Neural crest cell (in vitro differentiated cells): ENCODE measurements at regions not wholly inside any gene's neighbourhood (a gene's known extent, or its start where the extent isn't known, plus 50 kb on each side); places are given as distances from the start of the nearest gene placed in this dataset.

Experiments
- DNase-seq: peaks from one replicate; pipeline ENCODE4 v3.0.0; 2021; ENCODE audit warnings: low read depth, mixed read lengths, low spot score
- H3K27ac Mint-ChIP-seq: one replicate; pipeline ENCODE4 v1.8.0; 2021; ENCODE audit warnings: mild to moderate bottlenecking, mixed read lengths; ENCODE audit not compliant: unreplicated experiment
- H3K27me3 Mint-ChIP-seq: 2 replicates; pipeline ENCODE4 v1.8.0; 2021; ENCODE audit warnings: low read depth, mild to moderate bottlenecking, mixed read lengths
- H3K36me3 Mint-ChIP-seq: 2 replicates; pipeline ENCODE4 v1.8.0; 2021; ENCODE audit warnings: low read depth, mild to moderate bottlenecking, mixed read lengths
- H3K4me1 Mint-ChIP-seq: 2 replicates; pipeline ENCODE4 v1.8.0; 2021; ENCODE audit warnings: mixed read lengths
- H3K4me3 Mint-ChIP-seq: one replicate; pipeline ENCODE4 v1.8.0; 2021; ENCODE audit warnings: mild to moderate bottlenecking, mixed read lengths
- H3K9me3 Mint-ChIP-seq: 2 replicates; pipeline ENCODE4 v1.8.0; 2021; ENCODE audit warnings: mixed read lengths
- CTCF ChIP-seq: fragments of 200-600 bp; sonication (generic); conservative IDR thresholded peaks from 2 replicates; pipeline ENCODE4 v1.5.0; 2021; ENCODE audit warnings: antibody characterized with exemption, mild to moderate bottlenecking

DNA sequence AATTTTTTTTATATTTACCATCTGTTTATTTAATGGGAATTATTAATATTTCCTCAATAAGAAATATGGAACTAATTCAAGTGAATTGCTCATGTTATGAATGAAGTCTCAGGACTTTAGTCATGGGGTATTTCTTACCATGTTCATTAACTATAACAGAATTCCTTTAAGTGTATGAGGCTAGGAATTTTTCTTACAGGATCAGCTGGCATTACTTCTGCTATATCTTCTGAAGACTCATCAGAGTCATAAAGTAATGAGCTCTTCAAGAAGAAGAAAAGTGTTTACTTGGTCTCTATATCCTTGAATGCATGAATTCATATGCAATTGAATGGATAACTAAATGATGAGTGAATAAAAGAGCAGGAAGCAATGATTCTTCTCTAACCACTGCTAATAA lies 486.8 kb upstream of the THBS1 start:
- Mint-ChIP-seq H3K4me1 (peaks cover 33% of the 10 kb centered on the region), H3K36me3 (no peaks in the 10 kb centered on the region), H3K4me3 (no peak overlapping the region), H3K27me3 (no peaks in the 10 kb centered on the region), H3K9me3 (peaks cover 2% of the 10 kb centered on the region), H3K27ac (no peak overlapping the region)
- no peak for DNase-seq
- no peak for TF ChIP-seq CTCF

DNA sequence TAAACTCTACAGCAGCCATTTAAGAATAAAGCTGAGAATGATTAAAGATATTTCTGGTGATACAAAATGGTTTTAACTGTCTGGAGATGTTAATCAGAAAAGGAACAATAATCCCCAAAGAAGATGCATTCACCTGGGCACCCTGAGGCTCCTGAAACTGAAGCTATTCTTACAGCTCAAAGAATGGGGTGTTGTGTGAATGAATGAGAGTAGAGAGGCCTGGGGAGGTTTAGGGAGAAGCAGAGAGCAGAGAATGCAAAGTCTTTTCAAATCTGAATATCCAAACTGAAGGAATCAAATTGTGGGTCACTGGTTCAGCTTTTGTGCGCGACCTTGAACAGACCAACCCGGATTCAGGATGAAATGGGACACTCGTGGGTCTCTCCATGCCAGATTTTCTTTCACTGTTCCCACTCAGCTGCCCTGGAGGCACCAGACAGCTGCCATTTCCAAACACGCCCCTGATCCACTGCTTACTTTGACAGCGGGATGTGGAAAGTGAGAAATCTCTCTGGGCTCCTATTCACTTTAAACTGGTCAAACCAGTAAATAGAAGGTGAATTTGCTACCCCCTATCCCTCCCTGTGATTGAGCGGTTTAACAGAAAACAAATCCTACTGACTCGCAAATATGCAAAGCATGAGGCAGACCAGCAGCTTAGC lies 485.5 kb upstream of the THBS1 start:
- peak; percentile 3 for DNase-seq

DNA sequence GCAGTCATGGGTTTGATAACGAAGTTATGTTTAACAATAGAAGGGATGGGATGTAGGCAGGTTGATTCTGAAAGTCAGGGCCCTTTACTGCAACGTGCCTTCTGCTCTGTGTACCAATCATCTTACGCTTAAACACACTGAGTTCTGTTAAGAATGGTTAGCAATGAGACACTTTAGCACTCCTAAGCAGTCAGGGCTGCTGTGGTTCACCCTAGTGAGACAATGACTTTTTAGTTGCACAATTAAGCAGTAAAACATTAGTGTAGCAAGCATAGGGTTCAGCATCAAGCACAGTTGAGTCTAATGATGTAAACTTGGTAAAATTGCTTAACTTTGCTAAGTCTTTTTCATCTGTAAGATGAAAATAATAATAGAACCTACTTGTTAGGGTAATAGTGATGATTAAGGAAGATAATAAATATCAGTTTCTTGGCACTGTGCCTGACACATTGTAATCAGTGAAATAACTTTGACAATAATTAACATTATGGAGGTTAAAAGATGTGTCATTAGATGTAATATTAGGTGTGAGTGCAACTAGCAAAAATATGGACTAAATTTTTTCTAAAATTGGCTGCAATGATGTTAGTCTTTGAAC lies 484.2 kb upstream of the THBS1 start:
- H3K36me3 Mint-ChIP-seq, result no peaks in the 10 kb centered on the region
- H3K27me3 Mint-ChIP-seq, result no peaks in the 10 kb centered on the region
- H3K9me3 Mint-ChIP-seq, result peaks cover 3% of the 10 kb centered on the region
- peaks cover 39% of the 10 kb centered on the region for H3K4me1 Mint-ChIP-seq
- TF ChIP-seq CTCF, result no peak
- no peak for DNase-seq
- no peak overlapping the region for H3K27ac Mint-ChIP-seq
- H3K4me3 Mint-ChIP-seq, result no peak overlapping the region

More for the DNA sequence above, 485.5 kb upstream of the THBS1 start:
- peaks cover 39% of the 10 kb centered on the region for H3K4me1 Mint-ChIP-seq
- no peak for TF ChIP-seq CTCF
- no peaks in the 10 kb centered on the region for H3K36me3 Mint-ChIP-seq
- peak overlapping the region; percentile 10 for H3K4me3 Mint-ChIP-seq
- peak overlapping the region; percentile 90 for H3K27ac Mint-ChIP-seq
- no peaks in the 10 kb centered on the region for H3K27me3 Mint-ChIP-seq
- peaks cover 3% of the 10 kb centered on the region for H3K9me3 Mint-ChIP-seq

GRCh38 chr15:39099524-39099923 lies 481.4 kb upstream of the THBS1 start:
- Mint-ChIP-seq H3K4me1 (peaks cover 32% of the 10 kb centered on the region), H3K36me3 (no peaks in the 10 kb centered on the region), H3K27ac (no peak overlapping the region), H3K27me3 (no peaks in the 10 kb centered on the region), H3K4me3 (no peak overlapping the region), H3K9me3 (peaks cover 15% of the 10 kb centered on the region)
- TF ChIP-seq CTCF, result no peak
- no peak for DNase-seq

DNA sequence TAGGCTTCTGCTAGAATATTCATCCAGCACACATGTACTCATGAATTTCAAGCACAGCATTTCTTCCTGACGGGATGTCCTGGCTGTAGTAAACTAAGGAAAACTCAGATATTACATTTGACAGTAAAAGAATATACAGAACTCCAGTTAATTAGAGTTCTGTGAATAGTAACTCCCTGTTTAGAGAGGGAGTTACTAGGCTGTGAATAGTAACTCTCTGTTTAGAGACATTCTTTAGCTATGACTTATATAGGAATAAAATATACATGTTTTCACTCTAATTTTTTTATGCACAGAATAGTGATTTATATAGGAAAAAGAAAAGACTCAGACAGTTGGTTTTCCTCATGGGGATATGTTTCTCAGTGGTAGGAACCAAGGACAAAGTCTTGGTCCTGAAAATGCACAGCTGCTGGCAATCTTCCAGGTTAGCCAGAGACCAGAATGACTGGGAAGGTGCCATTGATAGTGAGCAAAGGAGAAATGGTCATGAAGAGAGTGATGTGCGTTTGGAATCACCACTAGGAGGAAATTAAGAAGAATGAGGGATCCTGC lies 480.7 kb upstream of the THBS1 start:
- no peak for DNase-seq
- Mint-ChIP-seq H3K4me1 (peaks cover 27% of the 10 kb centered on the region), H3K27me3 (no peaks in the 10 kb centered on the region), H3K4me3 (no peak overlapping the region), H3K27ac (no peak overlapping the region), H3K36me3 (no peaks in the 10 kb centered on the region), H3K9me3 (peaks cover 16% of the 10 kb centered on the region)
- no peak for TF ChIP-seq CTCF
